ENCODE measurements at regions not wholly inside any gene's neighbourhood (a gene's known extent, or its start where the extent isn't known, plus 50 kb on each side); places are given as distances from the start of the nearest gene placed in this dataset.
A peak's percentile ranks its signal among the peaks of the same experiment; 100 is the strongest.
"Not testable (repeated sequence)": the region's sequence is repeated elsewhere in the genome, so short reads cannot be mapped to it uniquely, and the experiment has no call there.

- DNase-seq = no peak
Observed at GRCh38 chrX:8018934-8019333, 91.7 kb upstream of the PNPLA4 start.

DNA sequence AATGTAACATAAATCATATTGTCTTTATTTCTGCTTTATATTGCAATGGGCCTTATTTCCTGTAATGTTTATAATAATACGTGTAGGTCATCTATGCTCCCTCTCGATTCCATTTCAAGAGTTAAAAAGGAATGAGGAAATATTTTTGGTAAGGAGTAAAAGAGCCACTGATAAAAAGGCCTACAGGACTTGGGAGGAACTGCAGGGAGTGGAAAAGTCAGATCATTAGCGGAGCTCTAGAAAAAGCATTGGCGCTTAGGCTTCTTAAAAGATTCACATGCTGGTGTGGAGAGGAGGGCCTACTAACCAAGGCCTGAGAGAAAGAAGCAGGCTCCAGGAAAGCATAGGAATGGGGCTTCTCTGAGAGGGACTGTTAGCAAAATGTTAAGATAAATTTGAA lies 82.9 kb upstream of the PNPLA4 start:
- DNase-seq = no peak

- no peak for DNase-seq
Observed at GRCh38 chrX:8005678-8006347, 78.6 kb upstream of the PNPLA4 start.

DNA sequence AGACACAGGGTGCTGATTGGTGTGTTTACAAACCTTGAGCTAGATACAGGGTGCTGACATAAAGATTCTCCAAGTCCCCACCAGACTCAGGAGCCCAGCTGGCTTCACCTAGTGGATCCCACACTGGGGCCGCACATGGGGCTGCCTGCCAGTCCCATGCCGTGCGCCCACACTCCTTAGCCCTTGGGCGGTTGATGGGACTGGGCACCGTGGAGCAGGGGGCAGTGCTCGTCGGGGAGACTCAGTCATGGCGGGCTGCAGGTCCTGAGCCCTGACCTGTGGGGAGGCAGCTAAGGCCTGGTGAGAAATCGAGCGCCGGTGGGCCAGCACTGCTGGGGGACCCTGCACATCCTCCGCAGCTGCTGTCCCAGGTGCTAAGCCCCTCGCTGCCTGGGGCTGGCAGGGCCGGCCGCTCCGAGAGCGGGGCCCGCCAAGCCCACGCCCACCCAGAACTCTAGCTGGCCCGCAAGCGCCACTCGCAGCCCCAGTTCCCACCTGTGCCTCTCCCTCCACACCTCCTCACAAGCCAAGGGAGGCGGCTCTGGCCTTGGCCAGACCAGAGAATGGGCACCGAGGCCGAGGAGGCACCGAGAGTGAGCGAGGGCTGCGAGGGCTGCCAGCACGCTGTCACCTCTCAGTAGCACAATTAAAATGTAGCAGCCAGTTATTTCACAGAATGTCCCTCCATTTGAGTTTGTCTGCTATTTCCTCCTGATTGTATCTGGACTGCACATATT lies 76.1 kb upstream of the PNPLA4 start:
- DNase-seq = no peak

DNA sequence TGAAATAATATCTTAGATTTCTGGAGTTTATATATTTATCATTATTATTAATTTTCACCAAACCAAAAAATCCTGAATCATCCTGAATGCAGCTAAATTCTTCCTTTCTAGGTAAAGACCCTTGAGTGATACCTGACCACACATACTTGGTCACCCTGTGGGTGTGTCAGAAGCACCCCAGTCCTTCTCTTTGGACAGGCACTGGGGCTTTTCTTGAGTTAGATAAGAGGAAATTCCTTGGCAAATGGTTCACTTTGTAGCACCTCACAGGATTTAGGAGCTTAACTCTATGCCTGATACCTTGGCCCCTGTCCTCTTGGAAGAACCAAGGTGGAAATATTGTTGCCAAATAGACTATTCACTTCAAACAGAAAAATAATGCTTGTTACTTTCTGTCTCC lies 69.6 kb upstream of the PNPLA4 start:
- DNase-seq = no peak

GRCh38 chrX:7996414-7996813 lies 69.2 kb upstream of the PNPLA4 start:
- DNase-seq = peak; percentile 26 to 54 (median 32)

GRCh38 chrX:7993873-7994272 lies 66.7 kb upstream of the PNPLA4 start:
- peak; percentile 0 to 23 (median 6) for DNase-seq

- DNase-seq = not testable (repeated sequence)
Observed at GRCh38 chrX:7988013-7988759, 61.0 kb upstream of the PNPLA4 start.

DNA sequence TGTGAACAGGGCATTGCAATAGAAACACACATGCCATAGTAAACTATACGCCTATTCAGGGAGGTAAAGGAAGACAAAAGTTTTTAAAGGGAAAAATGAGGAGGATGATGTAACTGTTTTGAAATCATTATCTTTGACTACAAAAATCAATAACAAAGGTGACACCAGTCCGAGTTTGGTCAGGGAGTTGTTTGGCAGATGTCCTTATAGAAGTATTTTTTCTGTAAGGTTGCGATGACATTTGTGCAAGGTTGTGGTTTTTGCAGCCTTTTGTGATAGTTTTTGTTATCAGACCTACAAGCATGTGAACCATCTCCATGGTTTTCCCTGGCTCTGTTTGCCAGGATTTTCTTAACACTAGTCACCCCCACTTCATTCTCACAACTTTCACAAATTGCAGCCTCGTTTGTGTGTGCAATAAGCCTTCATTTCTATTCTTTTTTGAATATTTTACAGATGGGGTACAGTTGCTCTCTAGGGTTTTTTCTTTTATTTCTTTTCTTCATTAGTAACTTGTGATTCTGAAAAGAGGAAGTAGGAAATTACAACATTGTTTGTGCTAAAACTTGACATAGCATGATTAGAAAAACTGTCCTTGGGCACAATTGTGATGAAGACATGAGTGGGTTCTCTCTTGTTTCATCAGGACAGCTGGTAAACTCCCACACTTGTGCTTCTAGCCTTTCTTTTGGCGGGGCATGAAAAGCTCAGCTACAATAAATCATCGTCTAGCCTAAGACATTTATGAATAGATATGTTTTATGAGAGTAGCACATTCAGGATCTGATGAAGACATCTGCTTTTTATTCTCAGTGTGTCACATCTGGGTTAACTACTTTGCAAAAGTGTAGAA lies 60.2 kb upstream of the PNPLA4 start:
- DNase-seq = peak; percentile 3 to 70 (median 46)

DNA sequence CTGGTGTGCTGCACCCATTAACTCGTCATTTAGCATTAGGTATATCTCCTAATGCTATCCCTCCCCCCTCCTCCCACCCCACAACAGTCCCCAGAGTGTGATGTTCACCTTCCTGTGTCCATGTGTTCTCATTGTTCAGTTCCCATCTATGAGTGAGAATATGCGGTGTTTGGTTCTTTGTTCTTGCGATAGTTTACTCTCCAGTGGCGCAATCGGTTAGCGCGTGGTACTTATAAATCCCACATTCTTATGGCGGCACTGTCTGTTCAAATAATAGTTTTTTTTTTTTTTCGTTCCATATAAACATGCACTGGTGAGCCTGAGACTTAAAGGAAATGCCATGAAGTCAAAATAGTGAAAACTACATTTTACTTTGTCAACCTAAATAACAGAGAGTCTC lies 59.5 kb upstream of the PNPLA4 start:
- DNase-seq = not testable (repeated sequence)

GRCh38 chrX:7985568-7985967 lies 58.4 kb upstream of the PNPLA4 start:
- DNase-seq = no peak

DNA sequence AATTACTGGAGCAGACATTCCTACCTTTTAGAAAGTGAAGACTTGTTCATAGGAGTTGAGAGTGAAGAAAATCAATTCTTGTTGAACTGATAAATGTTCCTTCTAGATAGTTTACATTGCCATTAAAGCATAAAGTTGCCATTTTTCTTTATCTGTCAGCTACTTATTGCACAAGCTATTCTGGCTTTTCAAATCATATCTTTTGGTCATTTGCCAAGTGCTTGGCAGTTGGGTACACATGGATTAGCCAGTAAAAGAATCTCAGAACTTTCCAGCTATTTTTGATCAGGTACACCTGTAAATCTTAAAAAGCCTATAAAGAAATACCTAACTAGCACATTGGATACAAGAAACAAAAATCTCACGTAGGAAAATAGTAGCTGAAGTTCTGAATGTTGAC lies 56.4 kb upstream of the PNPLA4 start:
- no peak for DNase-seq

Measured in suppressor macrophage (primary cell).